ENCODE measurements at regions not wholly inside any gene's neighbourhood (a gene's known extent, or its start where the extent isn't known, plus 50 kb on each side); places are given as distances from the start of the nearest gene placed in this dataset.

GRCh38 chr11:16607675-16608644, 130.5 kb upstream of the C11orf58 start:
- peak; percentile 72 to 88 for DNase-seq
- intact Hi-C loops (cut with DNase I; ENCODE audit: low total_unique reads): loop anchor here (2.0 to 10.0 kb wide), 4 partner anchors 371 to 1787 kb away; partner anchors contain the start of gene LDHA

GRCh38 chr11:16606784-16607674, 131.4 kb upstream of the C11orf58 start:
- H3K27ac ChIP-seq: peak overlapping the region; percentile 95 to 100
- H3K36me3 ChIP-seq: no peaks in the 10 kb centered on the region
- H3K4me1 ChIP-seq: peaks cover 0 to 19% (median 4%) of the 10 kb centered on the region in 4 donors
- no peaks in the 10 kb centered on the region for H3K9me3 ChIP-seq
- H3K27me3 ChIP-seq: peaks cover 0 to 3% of the 10 kb centered on the region in 2 donors
- peak; percentile 41 to 83 for DNase-seq
- TF ChIP-seq CTCF (IDR thresholded peaks at IDR 0.05): no peak
- intact Hi-C loops (cut with DNase I; ENCODE audit: low total_unique reads): loop anchor here (2.0 to 10.0 kb wide), 4 partner anchors 370 to 1788 kb away; partner anchors contain the start of gene LDHA
- H3K4me3 ChIP-seq: peak overlapping the region; percentile 81 to 84

More at GRCh38 chr11:16607675-16608644, 130.5 kb upstream of the C11orf58 start:
- Histone ChIP-seq H3K4me1 (peaks cover 0 to 15% (median 3%) of the 10 kb centered on the region in 4 donors), H3K4me3 (peak overlapping the region; percentile 81 to 84), H3K9me3 (no peaks in the 10 kb centered on the region), H3K27ac (peak overlapping the region; percentile 95 to 100), H3K27me3 (peaks cover 0 to 3% of the 10 kb centered on the region in 2 donors), H3K36me3 (no peaks in the 10 kb centered on the region)
- no peak for TF ChIP-seq CTCF (IDR thresholded peaks at IDR 0.05)

- Histone ChIP-seq H3K27ac (peak overlapping the region; percentile 95 to 100), H3K4me3 (peak overlapping the region; percentile 81 to 84), H3K9me3 (no peaks in the 10 kb centered on the region), H3K27me3 (peaks cover 0 to 3% of the 10 kb centered on the region in 2 donors), H3K4me1 (peaks cover 0 to 26% (median 4%) of the 10 kb centered on the region in 4 donors), H3K36me3 (no peaks in the 10 kb centered on the region)
- TF ChIP-seq CTCF (IDR thresholded peaks at IDR 0.05): peak; percentile 95 to 98
- intact Hi-C loops (cut with DNase I; ENCODE audit: low total_unique reads): loop anchor here (2.0 to 10.0 kb wide), 4 partner anchors 369 to 1789 kb away; partner anchors contain the start of gene LDHA
- peak; percentile 92 to 96 for DNase-seq
Measured at GRCh38 chr11:16605894-16606783, 132.3 kb upstream of the C11orf58 start.

GRCh38 chr11:16605389-16605893, 133.0 kb upstream of the C11orf58 start:
- peak overlapping the region; percentile 81 to 84 for H3K4me3 ChIP-seq
- peak in 1 of 2 donors; percentile 70 for DNase-seq
- H3K9me3 ChIP-seq: no peaks in the 10 kb centered on the region
- no peaks in the 10 kb centered on the region for H3K36me3 ChIP-seq
- intact Hi-C loops (cut with DNase I; ENCODE audit: low total_unique reads): loop anchor here (5.0 to 10.0 kb wide), 3 partner anchors 368 to 1789 kb away; partner anchors contain the start of gene LDHA
- peaks cover 0 to 30% (median 4%) of the 10 kb centered on the region in 4 donors for H3K4me1 ChIP-seq
- H3K27me3 ChIP-seq: no peaks in the 10 kb centered on the region
- TF ChIP-seq CTCF (IDR thresholded peaks at IDR 0.05): no peak
- peak overlapping the region; percentile 95 to 100 for H3K27ac ChIP-seq
